ENCODE measurements at regions not wholly inside any gene's neighbourhood (a gene's known extent, or its start where the extent isn't known, plus 50 kb on each side); places are given as distances from the start of the nearest gene placed in this dataset.

DNA sequence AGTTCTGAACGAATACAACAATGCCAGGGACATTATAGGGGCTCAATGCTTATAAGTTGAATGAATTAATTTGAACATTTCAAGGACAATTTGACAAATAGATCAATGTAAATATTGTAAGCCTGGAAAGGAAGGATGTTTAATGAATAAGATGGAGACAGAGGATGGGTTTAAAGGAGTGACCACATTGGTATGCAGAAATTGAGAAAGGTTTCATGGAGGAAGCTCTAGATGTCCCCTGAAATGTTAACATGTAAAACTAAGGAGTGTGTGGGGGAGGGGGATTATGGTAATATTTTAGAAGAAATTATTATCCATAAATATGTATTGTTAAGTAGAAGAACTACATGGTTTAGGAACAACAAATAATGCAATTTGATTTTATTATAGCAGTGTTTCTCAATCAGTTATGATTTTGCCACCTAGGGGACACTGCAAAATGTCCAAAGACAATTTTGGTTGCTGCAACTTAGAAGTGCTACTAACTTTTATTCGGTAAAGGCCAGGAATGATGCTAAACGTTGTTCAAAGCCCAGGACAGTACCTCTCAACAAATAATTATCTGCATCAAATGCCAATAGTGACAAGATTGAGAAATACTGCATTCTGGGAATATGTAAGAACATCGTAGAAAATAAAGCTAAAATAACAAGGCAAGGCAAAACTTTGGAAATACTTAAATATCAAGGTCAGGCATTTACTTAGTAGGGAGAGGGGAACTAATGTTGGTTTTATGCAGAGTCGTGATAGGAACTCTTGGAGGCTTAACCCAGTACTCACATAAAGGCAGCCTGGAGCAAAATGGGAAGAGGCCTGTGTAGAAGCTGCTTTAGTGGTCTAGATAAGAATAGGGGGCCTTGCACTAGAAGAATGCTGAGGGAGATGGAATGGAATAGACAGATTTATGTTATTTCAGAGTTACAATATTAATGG is 686.9 kb upstream of the CITED2 start:
- Histone ChIP-seq H3K4me3 (no peak overlapping the region), H3K27me3 (no peaks in the 10 kb centered on the region), H3K27ac (peak overlapping the region in 1 of 2 donors; percentile 57), H3K4me1 (peaks cover 0 to 14% of the 10 kb centered on the region in 2 donors), H3K9me3 (no peaks in the 10 kb centered on the region), H3K36me3 (no peaks in the 10 kb centered on the region)
- DNase-seq (ENCODE audit: low spot score): no peak
- TF ChIP-seq, protein P1, sequence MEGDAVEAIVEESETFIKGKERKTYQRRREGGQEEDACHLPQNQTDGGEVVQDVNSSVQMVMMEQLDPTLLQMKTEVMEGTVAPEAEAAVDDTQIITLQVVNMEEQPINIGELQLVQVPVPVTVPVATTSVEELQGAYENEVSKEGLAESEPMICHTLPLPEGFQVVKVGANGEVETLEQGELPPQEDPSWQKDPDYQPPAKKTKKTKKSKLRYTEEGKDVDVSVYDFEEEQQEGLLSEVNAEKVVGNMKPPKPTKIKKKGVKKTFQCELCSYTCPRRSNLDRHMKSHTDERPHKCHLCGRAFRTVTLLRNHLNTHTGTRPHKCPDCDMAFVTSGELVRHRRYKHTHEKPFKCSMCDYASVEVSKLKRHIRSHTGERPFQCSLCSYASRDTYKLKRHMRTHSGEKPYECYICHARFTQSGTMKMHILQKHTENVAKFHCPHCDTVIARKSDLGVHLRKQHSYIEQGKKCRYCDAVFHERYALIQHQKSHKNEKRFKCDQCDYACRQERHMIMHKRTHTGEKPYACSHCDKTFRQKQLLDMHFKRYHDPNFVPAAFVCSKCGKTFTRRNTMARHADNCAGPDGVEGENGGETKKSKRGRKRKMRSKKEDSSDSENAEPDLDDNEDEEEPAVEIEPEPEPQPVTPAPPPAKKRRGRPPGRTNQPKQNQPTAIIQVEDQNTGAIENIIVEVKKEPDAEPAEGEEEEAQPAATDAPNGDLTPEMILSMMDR (IDR thresholded peaks at IDR 0.05): no peak

DNA sequence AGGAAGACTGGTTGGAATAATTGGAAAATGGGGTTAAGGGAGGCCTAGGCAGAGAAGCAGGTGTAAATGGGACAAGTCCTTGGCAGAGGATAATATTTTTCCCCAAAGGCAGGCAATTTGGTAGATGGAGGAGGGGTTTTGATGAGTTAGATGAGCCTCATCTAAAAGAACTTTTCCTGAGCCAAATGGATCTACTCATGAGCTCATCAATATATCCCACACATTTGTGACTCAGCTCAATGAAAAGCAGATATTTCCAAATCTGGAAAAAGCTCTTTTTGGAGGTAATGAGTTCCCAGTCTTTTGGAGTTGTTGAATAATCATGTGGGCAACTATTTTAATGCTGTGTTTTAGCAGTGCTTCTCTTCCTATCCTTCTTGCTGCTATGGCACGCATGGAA is 685.5 kb upstream of the CITED2 start:
- no peaks in the 10 kb centered on the region for H3K36me3 ChIP-seq
- no peak for DNase-seq (ENCODE audit: low spot score)
- H3K4me1 ChIP-seq: peaks cover 0 to 14% of the 10 kb centered on the region in 2 donors
- H3K27ac ChIP-seq: no peak overlapping the region
- H3K4me3 ChIP-seq: no peak overlapping the region
- TF ChIP-seq, protein P1 (IDR thresholded peaks at IDR 0.05): no peak
- no peaks in the 10 kb centered on the region for H3K9me3 ChIP-seq
- H3K27me3 ChIP-seq: no peaks in the 10 kb centered on the region

- no peak for DNase-seq (ENCODE audit: low spot score)
- H3K36me3 ChIP-seq: no peaks in the 10 kb centered on the region
- peaks cover 0 to 14% of the 10 kb centered on the region in 2 donors for H3K4me1 ChIP-seq
- TF ChIP-seq, protein P1 (IDR thresholded peaks at IDR 0.05): no peak
- no peaks in the 10 kb centered on the region for H3K9me3 ChIP-seq
- H3K27ac ChIP-seq: no peak overlapping the region
- no peaks in the 10 kb centered on the region for H3K27me3 ChIP-seq
- no peak overlapping the region for H3K4me3 ChIP-seq
Observed at GRCh38 chr6:140058863-140059262, 684.4 kb upstream of the CITED2 start.

- Histone ChIP-seq H3K9me3 (no peaks in the 10 kb centered on the region), H3K27me3 (no peaks in the 10 kb centered on the region), H3K4me3 (no peak overlapping the region), H3K36me3 (no peaks in the 10 kb centered on the region), H3K27ac (no peak overlapping the region), H3K4me1 (no peaks in the 10 kb centered on the region)
- TF ChIP-seq, protein P1 (IDR thresholded peaks at IDR 0.05): peak in 1 of 2 donors; percentile 22
- DNase-seq (ENCODE audit: low spot score): no peak
Observed at GRCh38 chr6:140052736-140053729, 678.6 kb upstream of the CITED2 start.

GRCh38 chr6:140051521-140052512 is 677.4 kb upstream of the CITED2 start:
- Histone ChIP-seq H3K9me3 (no peaks in the 10 kb centered on the region), H3K4me3 (no peak overlapping the region), H3K4me1 (no peaks in the 10 kb centered on the region), H3K27ac (no peak overlapping the region), H3K27me3 (no peaks in the 10 kb centered on the region), H3K36me3 (no peaks in the 10 kb centered on the region)
- TF ChIP-seq, protein P1 (IDR thresholded peaks at IDR 0.05): no peak
- DNase-seq (ENCODE audit: low spot score): no peak

All from right atrium auricular region (tissue), 2 donors.